ENCODE measurements at regions not wholly inside any gene's neighbourhood (a gene's known extent, or its start where the extent isn't known, plus 50 kb on each side); places are given as distances from the start of the nearest gene placed in this dataset.
"Not testable (repeated sequence)": the region's sequence is repeated elsewhere in the genome, so short reads cannot be mapped to it uniquely, and the experiment has no call there.

GRCh38 chr21:31537872-31538576 is 121.5 kb upstream of the SOD1 start:
- no peak for DNase-seq (ENCODE audit: low read depth in 4 of 4, low spot score in 1 of 4)

GRCh38 chr21:31536138-31536537 is 123.4 kb upstream of the SOD1 start:
- DNase-seq (ENCODE audit: low read depth in 4 of 4, low spot score in 1 of 4): no peak

DNA sequence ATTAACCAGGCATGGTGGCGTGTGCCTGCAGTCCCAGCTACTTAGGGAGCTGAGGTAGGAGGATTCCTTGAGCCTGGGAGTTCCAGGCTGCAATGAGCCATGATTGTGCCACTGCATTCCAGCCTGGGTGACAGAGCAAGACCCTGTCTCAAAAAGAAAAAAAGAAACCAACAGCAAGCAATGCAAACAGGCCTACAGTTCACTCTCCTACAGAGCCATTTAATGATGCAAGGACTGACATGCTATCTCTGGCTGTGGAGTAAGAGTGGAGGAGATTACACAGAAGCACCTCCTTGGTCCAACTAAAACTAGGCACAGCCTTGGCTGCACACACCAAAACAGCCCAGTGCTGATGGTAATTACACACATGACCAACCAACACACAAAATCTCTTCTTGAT is 127.5 kb upstream of the SOD1 start:
- DNase-seq (ENCODE audit: low read depth in 4 of 4, low spot score in 1 of 4): no peak

GRCh38 chr21:31530897-31531705 is 128.4 kb upstream of the SOD1 start:
- DNase-seq (ENCODE audit: low read depth in 4 of 4, low spot score in 1 of 4): no peak

- no peak for DNase-seq (ENCODE audit: low read depth in 4 of 4, low spot score in 1 of 4)
Measured at GRCh38 chr21:31530364-31530763, 129.1 kb upstream of the SOD1 start.

DNA sequence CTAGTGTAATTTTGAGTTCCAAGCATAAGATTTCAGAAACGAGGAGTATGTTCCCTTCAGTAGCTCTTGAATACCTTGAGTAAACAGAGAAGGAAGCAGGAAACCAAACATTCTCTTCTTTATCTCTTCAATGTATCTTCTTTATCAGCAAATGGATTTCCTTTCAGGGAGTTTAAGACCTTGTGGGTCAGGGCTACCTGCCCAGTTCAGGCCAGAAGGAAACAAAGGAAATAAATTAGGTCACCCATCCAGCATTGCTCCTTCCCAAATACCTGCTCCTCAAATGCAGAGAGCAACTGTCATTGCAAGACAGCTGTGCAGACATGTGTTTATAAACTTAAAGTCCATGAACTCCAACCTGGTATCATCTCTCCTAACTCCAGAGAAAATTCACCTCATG is 130.1 kb upstream of the SOD1 start:
- no peak for DNase-seq (ENCODE audit: low read depth in 4 of 4, low spot score in 1 of 4)

DNA sequence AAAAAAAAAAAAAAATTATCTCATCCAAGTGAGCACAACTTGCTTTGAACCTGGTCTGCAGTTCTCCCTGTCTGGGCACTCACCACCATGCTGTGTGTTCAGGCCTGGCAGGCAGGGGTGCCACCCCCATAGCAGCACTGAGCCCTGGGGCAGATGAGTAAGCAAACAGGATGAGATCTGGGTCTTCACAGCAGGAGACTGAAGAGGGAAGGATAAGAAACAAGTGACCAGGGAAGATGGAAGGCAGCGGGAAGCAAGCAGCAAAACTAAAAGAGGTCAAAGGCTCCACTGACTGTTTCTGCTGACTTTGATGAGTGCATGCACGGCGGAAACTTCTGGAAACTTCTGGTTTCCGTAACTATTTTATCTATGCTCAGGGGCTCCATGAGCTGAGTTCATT is 133.5 kb upstream of the SOD1 start:
- DNase-seq (ENCODE audit: low read depth in 4 of 4, low spot score in 1 of 4): no peak

- no peak for DNase-seq (ENCODE audit: low read depth in 4 of 4, low spot score in 1 of 4)
Measured at GRCh38 chr21:31524140-31524539, 135.4 kb upstream of the SOD1 start.

DNA sequence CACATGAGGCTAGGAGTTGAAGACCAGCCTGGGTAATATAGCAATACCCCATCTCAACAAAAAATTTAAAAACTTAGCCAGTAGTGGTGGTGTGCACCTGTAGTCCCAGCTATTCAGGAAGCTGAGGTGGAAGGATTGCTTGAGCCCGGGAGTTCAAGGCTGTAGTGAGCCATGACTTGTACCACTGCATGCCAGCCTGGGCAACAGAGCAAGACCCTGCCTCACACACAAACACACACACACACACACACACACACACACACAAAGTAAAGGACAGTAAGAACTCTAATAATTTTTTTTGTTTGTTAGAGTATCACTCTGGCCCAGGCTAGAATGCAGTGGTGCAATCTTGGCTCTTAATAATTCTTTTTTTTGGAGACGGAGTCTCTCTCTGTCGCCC is 138.0 kb upstream of the SOD1 start:
- DNase-seq (ENCODE audit: low read depth in 4 of 4, low spot score in 1 of 4): no peak

- no peak for DNase-seq (ENCODE audit: low read depth in 4 of 4, low spot score in 1 of 4)
Measured at GRCh38 chr21:31520561-31521098, 138.9 kb upstream of the SOD1 start.

GRCh38 chr21:31518580-31518979 is 140.9 kb upstream of the SOD1 start:
- no peak for DNase-seq (ENCODE audit: low read depth in 4 of 4, low spot score in 1 of 4)

DNA sequence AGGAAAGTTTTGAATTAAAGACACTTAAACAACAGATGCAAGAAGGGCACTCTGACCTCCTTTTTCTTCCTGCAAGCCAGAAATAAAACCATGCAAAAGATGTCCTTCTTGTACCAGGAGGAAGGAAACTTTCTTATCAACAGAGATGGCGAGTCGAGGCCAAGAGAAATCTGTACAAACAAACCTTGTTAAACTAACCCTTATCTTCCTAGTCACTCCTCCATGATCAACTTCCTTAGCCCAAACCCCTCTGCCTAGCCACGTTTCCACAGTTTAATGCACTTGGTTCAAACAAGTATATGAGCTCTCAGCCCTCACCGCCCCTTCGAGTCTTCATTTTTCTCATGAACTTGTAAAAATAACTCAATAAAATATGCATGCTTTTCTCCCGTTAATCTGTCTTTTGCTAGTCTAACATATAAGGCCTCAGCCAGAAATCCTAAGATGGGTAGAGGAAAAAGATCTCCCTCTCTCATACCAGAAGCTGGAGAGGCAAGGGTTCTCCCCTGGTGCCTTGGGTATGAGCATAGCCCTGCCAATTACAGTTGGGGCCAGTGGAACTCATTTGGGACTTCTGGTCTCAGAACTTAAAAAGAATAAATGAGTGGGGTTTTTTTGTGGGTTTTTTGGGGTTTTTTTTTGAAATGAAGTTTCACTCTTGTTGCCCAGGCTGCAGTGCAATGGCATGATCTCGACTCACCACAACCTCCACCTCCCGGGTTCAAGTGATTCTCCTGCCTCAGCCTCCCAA is 141.7 kb upstream of the SOD1 start:
- no peak for DNase-seq (ENCODE audit: low read depth in 4 of 4, low spot score in 1 of 4)

GRCh38 chr21:31515253-31515652 is 144.2 kb upstream of the SOD1 start:
- no peak for DNase-seq (ENCODE audit: low read depth in 4 of 4, low spot score in 1 of 4)

DNA sequence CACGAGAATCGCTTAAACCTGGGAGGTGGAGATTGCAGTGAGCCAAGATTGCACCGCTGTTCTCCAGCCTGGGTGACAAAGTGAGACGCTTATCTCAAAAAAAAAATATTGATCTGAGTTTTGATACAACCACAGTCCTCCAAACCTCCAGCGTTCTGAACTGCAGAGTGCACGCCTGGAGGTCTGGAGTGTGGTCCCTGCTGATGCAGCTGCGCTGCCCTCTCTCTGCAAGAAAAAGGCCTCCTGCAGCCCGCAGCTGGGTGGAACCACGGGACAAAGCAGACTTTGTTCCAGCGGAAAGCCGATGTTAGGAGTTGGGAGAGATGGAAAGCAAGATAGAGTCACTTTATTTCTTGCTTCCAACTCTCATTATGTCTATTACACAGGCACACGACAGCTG is 144.9 kb upstream of the SOD1 start:
- no peak for DNase-seq (ENCODE audit: low read depth in 4 of 4, low spot score in 1 of 4)

DNA sequence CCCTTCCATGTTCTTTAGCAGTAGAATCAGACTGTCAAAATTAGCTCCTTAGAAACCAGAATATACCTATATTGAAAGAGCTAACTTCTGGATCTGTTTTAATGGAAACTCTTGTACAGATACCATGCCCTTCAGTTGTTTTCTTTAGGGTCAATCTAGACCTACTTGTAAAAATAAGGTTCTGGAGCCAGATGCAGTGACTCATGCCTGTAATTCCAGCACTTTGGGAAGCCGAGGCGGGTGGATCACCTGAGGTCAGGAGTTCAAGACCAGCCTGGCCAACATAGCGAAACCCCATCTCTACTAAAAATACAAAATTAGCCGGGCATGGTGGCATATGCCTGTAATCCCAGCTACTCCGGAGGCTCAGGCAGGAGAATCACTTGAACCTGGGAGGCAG is 146.0 kb upstream of the SOD1 start:
- DNase-seq (ENCODE audit: low read depth in 4 of 4, low spot score in 1 of 4): not testable (repeated sequence)

GRCh38 chr21:31511999-31512398 is 147.5 kb upstream of the SOD1 start:
- not testable (repeated sequence) for DNase-seq (ENCODE audit: low read depth in 4 of 4, low spot score in 1 of 4)

DNA sequence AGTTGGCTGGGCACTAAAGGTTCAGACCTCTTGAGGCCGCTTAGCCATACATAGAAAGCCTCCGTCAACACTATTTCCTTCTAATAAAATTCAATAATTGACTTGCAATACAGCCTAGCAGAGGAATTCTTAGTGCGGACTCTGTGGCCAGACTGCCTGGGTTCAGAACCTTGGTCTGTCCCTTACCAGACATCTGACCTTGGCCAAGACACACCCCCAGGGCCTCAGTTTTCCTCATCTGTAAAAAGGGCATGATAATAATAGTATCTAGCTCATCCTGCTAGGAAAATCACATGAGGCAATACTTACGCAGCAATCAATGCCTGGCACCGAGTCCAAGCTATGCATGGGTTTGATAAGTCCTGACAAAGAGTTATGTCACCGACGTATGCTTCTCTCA is 148.2 kb upstream of the SOD1 start:
- no peak for DNase-seq (ENCODE audit: low read depth in 4 of 4, low spot score in 1 of 4)

DNA sequence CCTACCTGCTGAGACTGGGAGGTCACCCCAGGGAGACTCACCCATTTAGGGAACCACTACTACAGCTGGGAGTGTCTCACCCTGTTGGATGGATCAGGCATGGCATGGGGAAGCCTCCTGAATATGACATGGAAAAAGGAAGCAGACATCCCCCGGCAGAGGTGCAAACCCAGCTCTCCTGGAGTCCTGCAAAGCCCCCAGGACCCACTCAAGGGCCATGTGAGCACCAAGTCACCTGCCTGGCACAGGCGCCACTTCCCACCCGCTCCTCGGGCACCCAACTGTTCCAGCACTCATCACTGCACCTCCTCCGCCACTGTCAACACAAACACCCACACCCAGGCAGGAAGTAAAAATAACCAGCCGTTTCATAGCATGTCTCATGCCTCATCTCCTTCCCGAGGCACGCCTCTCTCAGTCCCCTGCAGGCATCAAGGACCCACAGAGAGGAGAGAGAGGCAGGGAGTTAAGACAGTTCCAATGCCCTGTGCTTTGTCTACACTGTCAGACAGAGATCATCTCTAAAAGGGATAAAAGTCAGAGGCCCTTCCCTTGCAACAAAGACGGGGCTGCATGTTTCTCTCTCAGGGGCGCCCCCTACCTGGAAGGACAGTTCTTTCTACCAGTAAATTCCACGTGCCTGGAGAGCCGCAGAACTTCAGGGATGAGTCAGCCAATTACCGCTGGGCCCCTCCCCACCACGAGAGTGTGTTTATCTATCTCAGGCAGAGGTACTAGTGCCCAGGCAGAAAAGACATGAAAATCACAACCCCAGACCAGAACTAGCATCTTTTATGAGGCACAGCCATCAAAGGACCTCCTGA is 150.1 kb upstream of the SOD1 start:
- DNase-seq (ENCODE audit: low read depth in 4 of 4, low spot score in 1 of 4): peak; percentile 55 to 81 (median 70)

DNA sequence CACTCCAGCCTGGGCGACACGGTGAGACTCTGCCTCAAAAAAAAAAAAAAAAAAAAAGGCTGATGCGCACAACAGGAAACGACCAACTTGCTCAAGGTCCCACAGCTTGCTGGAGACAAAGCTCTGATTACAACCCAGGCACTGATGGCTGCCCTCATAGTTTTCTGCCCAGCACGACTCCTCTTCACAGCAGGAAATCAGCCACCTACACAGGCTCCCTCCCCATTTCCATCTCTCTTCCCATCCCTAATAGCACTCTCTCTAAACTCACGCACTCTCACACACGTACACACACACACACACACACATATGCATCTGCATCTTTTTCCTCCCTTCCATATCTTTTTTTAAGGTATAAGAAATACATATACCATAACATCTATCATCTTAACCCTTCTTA is 153.5 kb upstream of the SOD1 start:
- no peak for DNase-seq (ENCODE audit: low read depth in 4 of 4, low spot score in 1 of 4)

DNA sequence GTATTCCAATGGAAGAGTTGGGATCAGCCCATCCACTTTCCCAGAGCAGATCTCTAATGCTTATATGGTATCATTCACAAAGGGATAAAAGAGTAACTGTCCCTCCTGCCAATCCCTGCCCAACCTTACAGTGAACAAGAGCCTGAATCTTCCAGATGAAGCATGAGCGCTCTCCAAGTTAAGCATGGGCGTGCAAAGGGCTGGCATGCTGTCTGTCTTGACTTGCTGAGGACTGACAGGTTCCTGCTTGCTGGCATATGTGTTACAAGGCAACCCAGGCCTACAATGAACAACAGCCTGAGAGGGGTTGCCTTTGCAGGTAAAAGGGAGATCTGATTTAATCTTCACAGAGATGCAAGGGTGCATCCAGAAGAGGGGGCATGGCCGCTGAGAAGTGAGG is 155.6 kb upstream of the SOD1 start:
- DNase-seq (ENCODE audit: low read depth in 4 of 4, low spot score in 1 of 4): no peak

DNA sequence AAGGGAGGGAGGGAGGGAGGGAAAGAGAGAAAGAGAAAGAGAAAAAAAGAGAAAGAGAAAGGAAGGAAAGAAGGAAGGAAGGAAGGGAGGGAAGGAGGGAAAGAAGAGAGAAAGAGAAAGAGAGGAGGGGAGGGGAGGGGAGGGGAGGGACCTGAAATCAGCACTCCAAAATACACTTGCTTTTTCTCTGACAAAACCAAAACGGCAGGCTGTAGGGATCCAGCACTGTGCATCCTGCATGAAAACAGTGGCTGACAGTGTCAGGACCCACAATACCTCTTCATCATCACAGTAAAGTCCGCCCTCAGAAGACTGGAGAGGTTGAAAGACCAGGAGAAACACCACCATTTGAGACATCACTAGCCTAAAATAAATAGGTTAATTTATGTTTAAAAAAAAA is 156.0 kb upstream of the SOD1 start:
- no peak for DNase-seq (ENCODE audit: low read depth in 4 of 4, low spot score in 1 of 4)

Data from stimulated activated CD4-positive, alpha-beta T cell treated with anti-CD3 and anti-CD28 coated beads, Interleukin-1b, Interleukin-23, amount 100 ng/mL, for 24 hours (primary cell).